NCI-H748 treated with DMSO at 0.1 percent for 48 hours (cell line): ENCODE measurements at regions not wholly inside any gene's neighbourhood (a gene's known extent, or its start where the extent isn't known, plus 50 kb on each side); places are given as distances from the start of the nearest gene placed in this dataset.
"Not testable (repeated sequence)": the region's sequence is repeated elsewhere in the genome, so short reads cannot be mapped to it uniquely, and the experiment has no call there.

Experiments used
- DNase-seq: peaks from one replicate; lab custom pipeline; 2025; lab: John Stamatoyannopoulos, UW

DNA sequence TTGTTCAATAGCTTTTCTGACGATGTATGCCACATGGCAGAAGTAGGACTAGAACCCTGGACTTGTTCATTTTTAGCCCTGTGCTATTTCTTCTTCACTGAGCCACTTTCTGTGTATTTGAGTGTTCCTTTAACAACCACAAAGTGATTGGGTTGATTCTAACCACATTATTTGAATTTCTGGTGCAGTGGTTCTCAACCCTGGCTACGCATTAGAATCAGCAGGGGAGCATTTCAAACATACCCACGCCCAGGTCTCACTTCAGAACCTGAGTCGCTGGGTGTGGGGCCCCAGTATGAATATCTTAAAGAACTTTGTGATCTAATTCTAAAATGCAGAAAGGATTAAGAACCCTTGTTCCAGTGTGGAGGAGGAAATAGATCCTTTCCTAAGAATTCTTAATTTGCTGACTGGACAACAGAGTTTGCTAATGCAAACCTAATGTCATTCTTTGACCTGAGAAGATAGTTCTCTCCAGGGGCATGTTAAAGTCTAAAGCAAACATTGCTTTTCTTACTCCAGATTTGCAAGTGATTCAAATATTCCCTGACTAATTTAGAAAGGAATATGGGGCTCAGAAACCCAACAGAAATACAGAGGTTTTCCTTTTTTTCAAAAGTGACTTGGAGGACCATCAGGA lies 75.4 kb upstream of the GDNF start:
- DNase-seq = no peak

- not testable (repeated sequence) for DNase-seq
Measured at GRCh38 chr5:37909610-37910266, 69.9 kb upstream of the GDNF start.

DNA sequence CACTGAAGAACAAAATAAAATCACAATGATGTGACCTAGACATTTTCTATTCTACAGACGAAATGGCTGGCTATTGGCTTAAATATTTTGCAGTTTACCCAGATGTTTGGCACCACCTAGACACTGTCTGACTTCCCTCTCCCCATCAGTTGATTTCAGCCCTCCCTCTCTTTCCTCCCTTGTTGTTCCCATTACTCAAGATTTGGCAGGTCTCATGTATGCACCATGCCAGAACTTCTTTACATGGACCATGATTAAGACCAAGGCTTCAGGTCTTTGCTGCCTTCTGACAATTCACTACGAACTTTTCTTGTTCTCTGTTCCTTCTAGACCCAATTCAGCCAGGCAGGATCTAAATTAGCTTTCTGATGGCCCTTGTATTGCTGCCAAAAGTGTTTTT lies 66.6 kb upstream of the GDNF start:
- no peak for DNase-seq

GRCh38 chr5:37905230-37905629 lies 65.4 kb upstream of the GDNF start:
- no peak for DNase-seq

- DNase-seq = no peak
Measured at GRCh38 chr5:37902323-37902722, 62.5 kb upstream of the GDNF start.

DNA sequence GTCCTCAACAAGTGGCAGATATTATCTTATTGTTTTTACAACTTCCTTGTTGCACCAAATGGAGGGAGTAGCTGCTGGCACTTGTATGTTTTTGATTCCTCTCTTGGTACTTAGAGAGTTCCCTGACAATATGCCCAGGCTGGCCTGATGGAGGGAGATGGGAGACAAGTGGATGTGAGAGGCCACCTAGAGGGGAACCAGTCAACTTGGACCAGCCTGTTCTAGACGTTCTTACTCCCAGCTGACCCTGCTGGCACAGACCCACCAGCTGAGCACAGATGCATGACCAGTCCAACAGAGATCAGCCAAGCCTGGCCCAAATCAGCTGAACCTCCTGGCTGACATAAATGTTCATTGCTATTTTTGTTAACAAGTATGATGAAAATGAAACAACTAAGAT lies 60.9 kb upstream of the GDNF start:
- no peak for DNase-seq

GRCh38 chr5:37899037-37899436 lies 59.2 kb upstream of the GDNF start:
- no peak for DNase-seq

GRCh38 chr5:37896159-37896558 lies 56.3 kb upstream of the GDNF start:
- no peak for DNase-seq

DNA sequence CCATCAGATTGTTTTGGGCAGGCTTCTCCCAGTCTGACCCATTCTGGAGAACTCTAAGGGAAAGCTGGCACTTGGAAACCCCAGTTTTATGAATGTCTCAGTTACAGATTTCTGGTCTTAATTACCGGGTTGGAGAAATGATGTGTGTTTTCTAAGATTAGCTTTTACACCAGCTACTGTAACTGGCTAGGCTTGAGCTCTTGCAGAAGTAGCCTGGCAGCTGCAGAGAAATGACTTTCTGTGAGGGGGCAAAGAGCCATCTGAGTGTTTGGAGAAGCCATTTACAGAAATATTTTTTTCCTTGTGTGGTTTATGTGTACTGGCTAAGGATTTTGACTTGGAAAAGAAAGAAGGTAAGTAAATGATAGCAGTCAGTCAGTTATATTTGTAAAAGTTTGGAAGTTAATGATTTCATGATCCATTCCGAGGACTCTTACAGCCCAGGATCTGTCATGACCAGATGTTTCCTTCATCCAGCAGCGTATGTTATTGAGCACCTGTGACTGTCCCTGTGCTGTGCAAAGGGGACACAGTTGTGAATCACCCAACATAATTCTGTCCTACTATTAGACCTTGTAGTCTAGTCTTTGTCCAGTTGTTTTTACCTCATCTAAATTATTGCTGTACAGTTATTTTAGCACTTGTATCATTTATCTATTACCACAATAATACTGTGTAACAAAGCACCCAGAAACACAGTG lies 53.7 kb upstream of the GDNF start:
- no peak for DNase-seq

DNA sequence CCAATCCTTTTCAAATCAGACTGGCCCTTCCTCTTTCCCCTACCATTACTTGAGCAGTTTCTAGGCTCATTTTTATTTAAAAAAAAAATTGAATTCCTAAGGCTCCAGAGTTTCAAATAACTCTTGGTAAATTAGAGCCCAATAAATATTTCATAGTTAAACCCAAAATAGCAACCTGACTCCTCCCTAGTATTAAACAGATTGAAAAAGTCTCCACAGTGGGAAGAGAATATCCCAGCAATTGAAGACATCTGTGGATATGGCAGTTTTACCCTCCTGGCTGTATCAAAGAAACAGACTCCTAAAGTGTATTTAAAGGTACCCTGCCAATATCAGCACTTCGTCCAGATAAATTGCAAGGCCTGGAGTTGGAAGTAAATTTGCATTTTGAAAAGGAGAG lies 52.7 kb upstream of the GDNF start:
- no peak for DNase-seq

- no peak for DNase-seq
Measured at GRCh38 chr5:37891832-37892231, 52.0 kb upstream of the GDNF start.

GRCh38 chr5:37889612-37890317 lies 49.9 kb upstream of the GDNF start:
- DNase-seq = no peak
